ENCODE measurements at regions not wholly inside any gene's neighbourhood (a gene's known extent, or its start where the extent isn't known, plus 50 kb on each side); places are given as distances from the start of the nearest gene placed in this dataset.
A peak's percentile ranks its signal among the peaks of the same experiment; 100 is the strongest.

DNA sequence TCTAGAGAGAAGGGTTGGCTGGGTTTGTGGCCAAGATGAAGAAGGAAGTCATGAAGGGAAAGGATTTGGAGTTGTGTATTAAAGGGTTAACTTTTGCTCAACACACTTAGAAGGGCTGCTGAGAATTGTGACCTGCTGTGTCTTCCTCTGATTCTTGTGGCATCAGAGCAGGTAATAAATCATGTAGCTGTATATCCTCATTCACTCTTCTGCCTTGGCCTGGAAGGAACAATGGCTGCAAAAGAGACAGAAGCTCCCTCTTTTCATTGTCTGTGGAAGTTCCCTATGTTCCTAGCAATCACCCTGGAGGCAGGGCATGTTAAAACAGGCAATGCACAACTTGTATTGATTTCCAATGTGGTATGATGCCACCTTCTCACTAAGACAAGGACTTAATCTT, 159.1 kb downstream of the LRRC70 start:
- Mint-ChIP-seq H3K36me3 (no peaks in the 10 kb centered on the region), H3K9me3 (peaks cover 0 to 5% (median 1%) of the 10 kb centered on the region in 7 donors), H3K27me3 (peaks cover 26% of the 10 kb centered on the region), H3K4me3 (no peak overlapping the region), H3K4me1 (no peaks in the 10 kb centered on the region), H3K27ac (no peak overlapping the region)
- Histone ChIP-seq H3K9me3 (ENCODE audit: control insufficient read depth in 2 of 2, low read length in 2 of 2) (peaks cover 0 to 5% of the 10 kb centered on the region in 2 experiments), H3K4me3 (ENCODE audit: low read depth, low read length) (no peak overlapping the region), H3K36me3 (ENCODE audit: control insufficient read depth, insufficient read depth, low read length) (no peaks in the 10 kb centered on the region), H3K27ac (ENCODE audit: insufficient read depth, low read length, poor library complexity, severe bottlenecking) (no peak overlapping the region), H3K4me1 (ENCODE audit: control insufficient read depth, insufficient read depth, low read length, poor library complexity, severe bottlenecking) (no peaks in the 10 kb centered on the region), H3K27me3 (ENCODE audit: control insufficient read depth, insufficient read depth, low read length) (peaks cover 2% of the 10 kb centered on the region)
- ATAC-seq (ENCODE audit: low read depth in 2 of 2), result no peak
- DNase-seq, result no peak

DNA sequence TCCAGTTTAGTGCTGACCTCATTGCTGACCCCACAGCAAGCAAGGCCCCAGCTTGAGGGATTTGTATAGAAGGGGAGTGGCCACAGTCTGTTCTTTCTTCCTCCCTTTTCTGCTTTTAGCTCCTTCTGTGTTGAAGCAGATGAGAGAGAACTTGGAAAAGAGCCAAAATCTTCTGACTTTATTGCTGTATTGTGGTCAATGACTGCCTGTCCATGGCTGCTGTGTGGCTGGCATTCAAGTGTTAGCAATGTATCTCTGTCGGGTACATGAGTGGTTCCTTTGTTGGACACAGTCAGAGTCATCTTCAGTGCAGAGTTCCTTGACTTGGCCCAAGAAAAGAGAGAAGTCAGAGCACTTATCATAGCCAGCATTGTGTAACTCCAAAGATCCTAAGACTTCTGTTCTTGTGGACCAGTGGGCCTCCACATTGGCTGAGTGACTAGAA, 154.1 kb downstream of the LRRC70 start:
- DNase-seq (no peak), ATAC-seq (ENCODE audit: low read depth in 2 of 2) (no peak)
- no peak overlapping the region for H3K27ac Mint-ChIP-seq

DNA sequence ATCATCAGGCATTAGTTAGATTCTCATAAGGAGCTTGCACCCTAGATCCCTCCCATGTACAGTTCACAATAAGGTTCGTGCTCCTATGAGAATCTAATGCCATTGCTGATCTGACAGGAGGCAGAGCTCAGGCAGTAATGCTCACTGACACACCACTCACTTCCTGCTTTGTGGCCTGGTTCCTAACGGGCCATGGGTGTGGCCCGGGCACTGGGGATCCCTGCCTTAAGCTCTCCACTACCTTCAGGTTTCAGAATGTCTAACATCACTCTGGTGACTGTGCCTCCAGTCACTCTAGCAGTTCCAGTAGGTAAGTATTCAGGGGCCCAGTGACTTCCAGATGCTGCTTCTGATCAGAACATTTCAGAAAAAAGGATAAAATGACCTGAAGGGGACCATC, 152.4 kb downstream of the LRRC70 start:
- no peak overlapping the region for H3K4me3 ChIP-seq (ENCODE audit: low read depth, low read length)
- Mint-ChIP-seq H3K4me1 (no peaks in the 10 kb centered on the region), H3K9me3 (peaks cover 0 to 5% (median 1%) of the 10 kb centered on the region in 7 donors), H3K27ac (peak overlapping the region in 1 of 3 donors; percentile 32), H3K36me3 (no peaks in the 10 kb centered on the region), H3K27me3 (peaks cover 15% of the 10 kb centered on the region), H3K4me3 (no peak overlapping the region)
- H3K36me3 ChIP-seq (ENCODE audit: control insufficient read depth, insufficient read depth, low read length), result no peaks in the 10 kb centered on the region
- no peak overlapping the region for H3K27ac ChIP-seq (ENCODE audit: insufficient read depth, low read length, poor library complexity, severe bottlenecking)
- peaks cover 2% of the 10 kb centered on the region for H3K27me3 ChIP-seq (ENCODE audit: control insufficient read depth, insufficient read depth, low read length)
- no peaks in the 10 kb centered on the region for H3K4me1 ChIP-seq (ENCODE audit: control insufficient read depth, insufficient read depth, low read length, poor library complexity, severe bottlenecking)
- ATAC-seq (ENCODE audit: low read depth in 2 of 2), result no peak
- peaks cover 0 to 5% of the 10 kb centered on the region in 2 experiments for H3K9me3 ChIP-seq (ENCODE audit: control insufficient read depth in 2 of 2, low read length in 2 of 2)
- DNase-seq, result peak in 1 of 3 donors; percentile 29

More for the DNA sequence above, 154.1 kb downstream of the LRRC70 start:
- H3K9me3 ChIP-seq (ENCODE audit: control insufficient read depth in 2 of 2, low read length in 2 of 2), result peaks cover 0 to 5% of the 10 kb centered on the region in 2 experiments
- Mint-ChIP-seq H3K4me1 (no peaks in the 10 kb centered on the region), H3K36me3 (no peaks in the 10 kb centered on the region), H3K27me3 (peaks cover 24% of the 10 kb centered on the region), H3K9me3 (peaks cover 0 to 5% (median 1%) of the 10 kb centered on the region in 7 donors), H3K4me3 (no peak overlapping the region)
- no peaks in the 10 kb centered on the region for H3K4me1 ChIP-seq (ENCODE audit: control insufficient read depth, insufficient read depth, low read length, poor library complexity, severe bottlenecking)
- H3K4me3 ChIP-seq (ENCODE audit: low read depth, low read length), result no peak overlapping the region
- peaks cover 2% of the 10 kb centered on the region for H3K27me3 ChIP-seq (ENCODE audit: control insufficient read depth, insufficient read depth, low read length)
- H3K36me3 ChIP-seq (ENCODE audit: control insufficient read depth, insufficient read depth, low read length), result no peaks in the 10 kb centered on the region
- no peak overlapping the region for H3K27ac ChIP-seq (ENCODE audit: insufficient read depth, low read length, poor library complexity, severe bottlenecking)

- H3K36me3 ChIP-seq (ENCODE audit: control insufficient read depth, insufficient read depth, low read length), result no peaks in the 10 kb centered on the region
- no peak for ATAC-seq (ENCODE audit: low read depth in 2 of 2)
- Mint-ChIP-seq H3K9me3 (peaks cover 0 to 5% (median 1%) of the 10 kb centered on the region in 7 donors), H3K27ac (no peak overlapping the region), H3K27me3 (peaks cover 10% of the 10 kb centered on the region), H3K36me3 (no peaks in the 10 kb centered on the region), H3K4me1 (no peaks in the 10 kb centered on the region), H3K4me3 (no peak overlapping the region)
- H3K4me1 ChIP-seq (ENCODE audit: control insufficient read depth, insufficient read depth, low read length, poor library complexity, severe bottlenecking), result no peaks in the 10 kb centered on the region
- H3K9me3 ChIP-seq (ENCODE audit: control insufficient read depth in 2 of 2, low read length in 2 of 2), result peaks cover 0 to 5% of the 10 kb centered on the region in 2 experiments
- H3K4me3 ChIP-seq (ENCODE audit: low read depth, low read length), result no peak overlapping the region
- H3K27me3 ChIP-seq (ENCODE audit: control insufficient read depth, insufficient read depth, low read length), result peaks cover 2% of the 10 kb centered on the region
- H3K27ac ChIP-seq (ENCODE audit: insufficient read depth, low read length, poor library complexity, severe bottlenecking), result no peak overlapping the region
- DNase-seq, result no peak
These were observed 151.1 kb downstream of the LRRC70 start for GRCh38 chr5:62729675-62730074.

GRCh38 chr5:62727861-62728260, 149.2 kb downstream of the LRRC70 start:
- Histone ChIP-seq H3K4me3 (ENCODE audit: low read depth, low read length) (no peak overlapping the region), H3K4me1 (ENCODE audit: control insufficient read depth, insufficient read depth, low read length, poor library complexity, severe bottlenecking) (no peaks in the 10 kb centered on the region), H3K36me3 (ENCODE audit: control insufficient read depth, insufficient read depth, low read length) (no peaks in the 10 kb centered on the region), H3K27me3 (ENCODE audit: control insufficient read depth, insufficient read depth, low read length) (peaks cover 2% of the 10 kb centered on the region), H3K9me3 (ENCODE audit: control insufficient read depth in 2 of 2, low read length in 2 of 2) (no peaks in the 10 kb centered on the region), H3K27ac (ENCODE audit: insufficient read depth, low read length, poor library complexity, severe bottlenecking) (no peak overlapping the region)
- no peak overlapping the region for H3K27ac Mint-ChIP-seq
- no peaks in the 10 kb centered on the region for H3K4me1 Mint-ChIP-seq
- peaks cover 16% of the 10 kb centered on the region for H3K27me3 Mint-ChIP-seq
- H3K36me3 Mint-ChIP-seq, result no peaks in the 10 kb centered on the region
- DNase-seq, result no peak
- ATAC-seq (ENCODE audit: low read depth in 2 of 2), result no peak
- peaks cover 0 to 3% (median 0%) of the 10 kb centered on the region in 7 donors for H3K9me3 Mint-ChIP-seq
- no peak overlapping the region for H3K4me3 Mint-ChIP-seq

GRCh38 chr5:62727184-62727583, 148.6 kb downstream of the LRRC70 start:
- H3K4me1 Mint-ChIP-seq, result no peaks in the 10 kb centered on the region
- no peaks in the 10 kb centered on the region for H3K4me1 ChIP-seq (ENCODE audit: control insufficient read depth, insufficient read depth, low read length, poor library complexity, severe bottlenecking)
- DNase-seq (no peak), ATAC-seq (ENCODE audit: low read depth in 2 of 2) (no peak)
- no peaks in the 10 kb centered on the region for H3K9me3 ChIP-seq (ENCODE audit: control insufficient read depth in 2 of 2, low read length in 2 of 2)
- peaks cover 9% of the 10 kb centered on the region for H3K27me3 Mint-ChIP-seq
- H3K27me3 ChIP-seq (ENCODE audit: control insufficient read depth, insufficient read depth, low read length), result peaks cover 7% of the 10 kb centered on the region
- no peaks in the 10 kb centered on the region for H3K36me3 ChIP-seq (ENCODE audit: control insufficient read depth, insufficient read depth, low read length)
- H3K4me3 Mint-ChIP-seq, result no peak overlapping the region
- peaks cover 0 to 4% (median 0%) of the 10 kb centered on the region in 7 donors for H3K9me3 Mint-ChIP-seq
- H3K36me3 Mint-ChIP-seq, result no peaks in the 10 kb centered on the region
- H3K27ac Mint-ChIP-seq, result no peak overlapping the region
- H3K4me3 ChIP-seq (ENCODE audit: low read depth, low read length), result no peak overlapping the region
- H3K27ac ChIP-seq (ENCODE audit: insufficient read depth, low read length, poor library complexity, severe bottlenecking), result no peak overlapping the region

GRCh38 chr5:62722360-62722759, 143.7 kb downstream of the LRRC70 start:
- H3K27me3 Mint-ChIP-seq, result peaks cover 15% of the 10 kb centered on the region
- H3K4me3 Mint-ChIP-seq, result no peak overlapping the region

DNA sequence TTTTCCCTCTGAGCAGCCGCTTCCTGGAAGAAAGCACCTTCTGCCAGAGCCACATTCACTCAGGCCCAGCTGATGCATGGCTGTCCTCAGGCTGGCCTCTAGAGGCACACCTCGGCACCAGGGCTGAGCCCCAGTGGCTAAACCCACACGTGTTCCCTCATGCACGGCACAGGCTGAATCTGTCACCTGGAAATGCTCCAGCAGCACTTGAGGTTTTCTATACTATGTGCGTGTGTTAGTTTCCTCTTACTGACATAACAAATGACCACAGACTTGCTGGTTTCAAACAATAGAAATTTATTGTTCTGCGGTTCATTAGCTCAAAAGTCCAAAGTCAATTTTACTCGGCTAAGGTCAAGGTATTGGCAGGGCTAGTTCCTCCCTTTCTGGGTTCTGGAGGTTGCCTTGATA, 141.4 kb downstream of the LRRC70 start:
- DNase-seq (peak in 1 of 3 donors; percentile 26), ATAC-seq (ENCODE audit: low read depth in 2 of 2) (no peak)
- Histone ChIP-seq H3K27ac (ENCODE audit: insufficient read depth, low read length, poor library complexity, severe bottlenecking) (no peak overlapping the region), H3K27me3 (ENCODE audit: control insufficient read depth, insufficient read depth, low read length) (peaks cover 13% of the 10 kb centered on the region), H3K9me3 (ENCODE audit: control insufficient read depth in 2 of 2, low read length in 2 of 2) (no peaks in the 10 kb centered on the region), H3K4me3 (ENCODE audit: low read depth, low read length) (no peak overlapping the region), H3K4me1 (ENCODE audit: control insufficient read depth, insufficient read depth, low read length, poor library complexity, severe bottlenecking) (no peaks in the 10 kb centered on the region), H3K36me3 (ENCODE audit: control insufficient read depth, insufficient read depth, low read length) (no peaks in the 10 kb centered on the region)
- no peaks in the 10 kb centered on the region for H3K4me1 Mint-ChIP-seq
- no peak overlapping the region for H3K27ac Mint-ChIP-seq
- no peaks in the 10 kb centered on the region for H3K36me3 Mint-ChIP-seq
- H3K9me3 Mint-ChIP-seq, result peaks cover 0 to 4% (median 0%) of the 10 kb centered on the region in 7 donors
- H3K27me3 Mint-ChIP-seq, result peaks cover 15% of the 10 kb centered on the region
- H3K4me3 Mint-ChIP-seq, result no peak overlapping the region

More at GRCh38 chr5:62722360-62722759, 143.7 kb downstream of the LRRC70 start:
- no peak overlapping the region for H3K27ac ChIP-seq (ENCODE audit: insufficient read depth, low read length, poor library complexity, severe bottlenecking)
- H3K9me3 Mint-ChIP-seq, result peaks cover 0 to 4% (median 0%) of the 10 kb centered on the region in 7 donors
- H3K27ac Mint-ChIP-seq, result no peak overlapping the region
- no peaks in the 10 kb centered on the region for H3K36me3 ChIP-seq (ENCODE audit: control insufficient read depth, insufficient read depth, low read length)
- H3K4me3 ChIP-seq (ENCODE audit: low read depth, low read length), result no peak overlapping the region
- H3K36me3 Mint-ChIP-seq, result no peaks in the 10 kb centered on the region
- H3K4me1 ChIP-seq (ENCODE audit: control insufficient read depth, insufficient read depth, low read length, poor library complexity, severe bottlenecking), result no peaks in the 10 kb centered on the region
- DNase-seq, result no peak
- no peaks in the 10 kb centered on the region for H3K9me3 ChIP-seq (ENCODE audit: control insufficient read depth in 2 of 2, low read length in 2 of 2)
- H3K4me1 Mint-ChIP-seq, result no peaks in the 10 kb centered on the region
- no peak for ATAC-seq (ENCODE audit: low read depth in 2 of 2)
- peaks cover 13% of the 10 kb centered on the region for H3K27me3 ChIP-seq (ENCODE audit: control insufficient read depth, insufficient read depth, low read length)
